Tibial nerve (tissue), 4 donors: ENCODE measurements at regions not wholly inside any gene's neighbourhood (a gene's known extent, or its start where the extent isn't known, plus 50 kb on each side); places are given as distances from the start of the nearest gene placed in this dataset.
"Not testable (repeated sequence)": the region's sequence is repeated elsewhere in the genome, so short reads cannot be mapped to it uniquely, and the experiment has no call there.

Source experiments
- DNase-seq, 2 donors: peaks; one replicate each; pipeline ENCODE4 v3.0.0-alpha.2; 2019; ENCODE audit warnings: low spot score in 2 of 2
- H3K27ac ChIP-seq, 4 donors: fragments of 200-600 bp; sonication (generic) in 3 of 4; one replicate each; pipeline ENCODE4 v1.5.1; 2017 to 2019; ENCODE audit warnings: mild to moderate bottlenecking in 1 of 4
- H3K27me3 ChIP-seq, 2 donors: fragments of 200-600 bp; sonication (generic) in 1 of 2; one replicate each; pipeline versions ENCODE4 v1.5.1 to v1.6.0; 2017 to 2019
- H3K36me3 ChIP-seq, 3 donors: fragments of 200-600 bp; sonication (generic); one replicate each; pipeline ENCODE4 v1.5.1; 2018 to 2019
- H3K4me1 ChIP-seq, 4 donors: fragments of 200-600 bp; sonication (generic) in 3 of 4; one replicate each; pipeline ENCODE4 v1.5.1; 2017 to 2019
- H3K4me3 ChIP-seq, 4 donors: fragments of 200-600 bp; sonication (generic) in 3 of 4; one replicate each; pipeline ENCODE4 v1.5.1; 2017 to 2019; ENCODE audit warnings: mild to moderate bottlenecking in 1 of 4, moderate library complexity in 1 of 4
- H3K9me3 ChIP-seq, 4 donors: fragments of 200-600 bp; sonication (generic) in 3 of 4; one replicate each; pipeline ENCODE4 v1.5.1; 2017 to 2019
- EP300 ChIP-seq, 2 donors: sonication (generic); formaldehyde crosslinking; IDR thresholded peaks; one replicate each; pipeline ENCODE4 v1.6.1; 2017; ENCODE audit warnings: antibody characterized with exemption in 2 of 2, mild to moderate bottlenecking in 1 of 2
- POLR2A ChIP-seq, 2 donors: fragments of 450-650 bp; IDR thresholded peaks; one replicate each; pipeline ENCODE4 v1.6.1; 2017; ENCODE audit warnings: antibody characterized with exemption in 2 of 2, mild to moderate bottlenecking in 2 of 2, moderate library complexity in 2 of 2
- WGBS, 2 donors: methylation state at CpG; one replicate each; pipeline ENCODE4 v1.1.5; 2018; 5-methylcytosine and 5-hydroxymethylcytosine counted together
- TF ChIP-seq, protein P1 (sequence below), 5 experiments: fragments of 200-600 bp in 3 of 5; fragments of 450-650 bp in 2 of 5; sonication (generic) in 3 of 5; IDR thresholded peaks; one replicate each; pipeline ENCODE4 v1.5.1; 2016 to 2019; ENCODE audit warnings: antibody characterized with exemption in 5 of 5, mild to moderate bottlenecking in 3 of 5, moderate library complexity in 2 of 5

DNA sequence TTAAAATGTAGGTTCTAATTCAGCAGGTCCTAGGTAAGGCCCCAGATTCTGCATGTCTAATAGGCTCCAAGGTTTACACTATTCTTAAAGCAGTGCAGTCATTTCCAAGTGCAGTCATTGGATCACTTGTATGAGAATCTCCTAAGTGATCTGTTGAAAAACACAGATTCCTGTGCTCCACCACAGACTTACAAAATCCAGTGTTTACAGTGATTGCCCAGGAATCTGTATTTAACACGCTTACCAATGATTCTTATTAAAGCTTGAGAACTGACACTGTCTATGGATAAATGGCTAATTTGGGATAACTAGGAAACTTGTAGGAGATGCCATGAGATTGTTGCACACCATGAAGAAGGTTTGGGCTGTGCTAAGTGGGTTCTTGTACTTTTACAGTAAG lies 104.6 kb upstream of the PLEKHG1 start:
- Histone ChIP-seq H3K27ac (no peak overlapping the region), H3K4me1 (no peaks in the 10 kb centered on the region), H3K36me3 (no peaks in the 10 kb centered on the region), H3K27me3 (no peaks in the 10 kb centered on the region), H3K9me3 (no peaks in the 10 kb centered on the region), H3K4me3 (no peak overlapping the region)
- TF ChIP-seq POLR2A (IDR thresholded peaks at IDR 0.05) (no peak), EP300 (IDR thresholded peaks at IDR 0.05) (no peak)
- TF ChIP-seq, protein P1, sequence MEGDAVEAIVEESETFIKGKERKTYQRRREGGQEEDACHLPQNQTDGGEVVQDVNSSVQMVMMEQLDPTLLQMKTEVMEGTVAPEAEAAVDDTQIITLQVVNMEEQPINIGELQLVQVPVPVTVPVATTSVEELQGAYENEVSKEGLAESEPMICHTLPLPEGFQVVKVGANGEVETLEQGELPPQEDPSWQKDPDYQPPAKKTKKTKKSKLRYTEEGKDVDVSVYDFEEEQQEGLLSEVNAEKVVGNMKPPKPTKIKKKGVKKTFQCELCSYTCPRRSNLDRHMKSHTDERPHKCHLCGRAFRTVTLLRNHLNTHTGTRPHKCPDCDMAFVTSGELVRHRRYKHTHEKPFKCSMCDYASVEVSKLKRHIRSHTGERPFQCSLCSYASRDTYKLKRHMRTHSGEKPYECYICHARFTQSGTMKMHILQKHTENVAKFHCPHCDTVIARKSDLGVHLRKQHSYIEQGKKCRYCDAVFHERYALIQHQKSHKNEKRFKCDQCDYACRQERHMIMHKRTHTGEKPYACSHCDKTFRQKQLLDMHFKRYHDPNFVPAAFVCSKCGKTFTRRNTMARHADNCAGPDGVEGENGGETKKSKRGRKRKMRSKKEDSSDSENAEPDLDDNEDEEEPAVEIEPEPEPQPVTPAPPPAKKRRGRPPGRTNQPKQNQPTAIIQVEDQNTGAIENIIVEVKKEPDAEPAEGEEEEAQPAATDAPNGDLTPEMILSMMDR (IDR thresholded peaks at IDR 0.05), result no peak
- WGBS, 2 donors, result 92 to 95% methylated on average over 1 of the region's 1 CpG
- no peak for DNase-seq

DNA sequence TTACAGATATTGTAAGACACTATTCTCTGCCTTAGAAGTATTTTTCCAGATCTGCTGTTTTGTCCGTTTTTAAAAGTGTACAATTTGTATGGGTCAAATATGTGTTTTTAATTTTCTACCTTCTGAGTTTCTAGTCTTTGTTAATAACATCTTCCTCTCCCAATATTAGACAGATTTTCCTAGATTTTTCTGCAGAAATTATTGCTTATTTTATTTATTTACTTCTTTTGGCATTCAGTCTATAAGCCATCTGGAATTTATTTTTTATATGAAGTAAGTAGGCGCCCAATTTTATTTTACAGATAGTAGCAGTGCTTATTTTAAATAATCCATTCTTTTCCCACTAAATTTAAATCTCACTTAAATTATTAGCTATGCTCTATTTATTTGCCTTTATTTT lies 103.1 kb upstream of the PLEKHG1 start:
- no peaks in the 10 kb centered on the region for H3K4me1 ChIP-seq
- H3K27me3 ChIP-seq, result no peaks in the 10 kb centered on the region
- no peaks in the 10 kb centered on the region for H3K9me3 ChIP-seq
- 70 to 72% methylated on average over 2 of the region's 2 CpGs for WGBS, 2 donors
- no peaks in the 10 kb centered on the region for H3K36me3 ChIP-seq
- TF ChIP-seq POLR2A (IDR thresholded peaks at IDR 0.05) (no peak), EP300 (IDR thresholded peaks at IDR 0.05) (no peak)
- TF ChIP-seq, protein P1 (IDR thresholded peaks at IDR 0.05), result no peak
- no peak overlapping the region for H3K27ac ChIP-seq
- DNase-seq, result no peak
- H3K4me3 ChIP-seq, result no peak overlapping the region

DNA sequence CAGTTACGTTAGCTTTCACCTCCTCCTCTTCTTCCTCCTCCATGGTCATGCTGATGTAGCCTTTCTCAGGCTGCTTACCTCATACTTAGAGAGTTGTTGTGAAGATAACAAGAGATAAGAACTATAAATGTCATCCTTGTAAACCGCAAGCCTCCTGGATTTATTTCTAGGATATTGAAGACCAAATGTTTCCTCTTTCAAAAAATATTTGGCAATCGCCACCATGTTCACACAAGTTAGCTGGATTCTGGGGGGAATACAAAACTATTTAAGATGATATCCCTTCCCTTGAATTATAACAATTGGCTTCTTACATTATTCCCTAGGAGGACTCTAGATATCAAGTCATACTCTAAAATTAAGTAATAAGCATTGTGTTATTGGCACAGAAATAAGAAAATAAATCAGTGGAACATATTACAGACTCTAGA lies 99.8 kb upstream of the PLEKHG1 start:
- TF ChIP-seq, protein P1 (IDR thresholded peaks at IDR 0.05), result no peak
- TF ChIP-seq POLR2A (IDR thresholded peaks at IDR 0.05) (no peak), EP300 (IDR thresholded peaks at IDR 0.05) (no peak)
- no peak overlapping the region for H3K27ac ChIP-seq
- 77 to 79% methylated on average over 3 of the region's 3 CpGs for WGBS, 2 donors
- no peaks in the 10 kb centered on the region for H3K4me1 ChIP-seq
- no peak overlapping the region for H3K4me3 ChIP-seq
- DNase-seq, result no peak
- no peaks in the 10 kb centered on the region for H3K36me3 ChIP-seq
- H3K27me3 ChIP-seq, result no peaks in the 10 kb centered on the region
- H3K9me3 ChIP-seq, result no peaks in the 10 kb centered on the region

DNA sequence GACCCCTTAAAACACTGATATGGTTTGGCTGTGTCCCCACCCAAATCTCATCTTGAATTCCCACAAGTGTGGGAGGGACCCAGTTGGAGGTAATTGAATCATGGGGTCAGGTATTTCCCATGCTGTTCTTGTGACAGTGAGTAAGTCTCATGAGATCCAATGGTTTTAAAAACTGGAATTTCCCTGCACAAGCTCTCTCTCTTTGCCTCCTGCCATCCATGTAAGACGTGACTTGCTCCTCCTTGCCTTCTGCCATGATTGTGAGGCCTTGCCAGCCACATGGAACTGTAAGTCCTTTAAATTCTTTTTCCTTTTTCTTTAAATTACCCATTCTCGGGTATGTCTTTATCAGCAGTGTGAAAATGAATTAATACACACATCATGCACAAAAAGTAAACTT lies 99.1 kb upstream of the PLEKHG1 start:
- not testable (repeated sequence) for H3K4me1 ChIP-seq, DNase-seq, H3K36me3 ChIP-seq, H3K27me3 ChIP-seq, H3K27ac ChIP-seq, H3K9me3 ChIP-seq, H3K4me3 ChIP-seq
- 48 to 85% methylated on average over 2 of the region's 2 CpGs for WGBS, 2 donors

DNA sequence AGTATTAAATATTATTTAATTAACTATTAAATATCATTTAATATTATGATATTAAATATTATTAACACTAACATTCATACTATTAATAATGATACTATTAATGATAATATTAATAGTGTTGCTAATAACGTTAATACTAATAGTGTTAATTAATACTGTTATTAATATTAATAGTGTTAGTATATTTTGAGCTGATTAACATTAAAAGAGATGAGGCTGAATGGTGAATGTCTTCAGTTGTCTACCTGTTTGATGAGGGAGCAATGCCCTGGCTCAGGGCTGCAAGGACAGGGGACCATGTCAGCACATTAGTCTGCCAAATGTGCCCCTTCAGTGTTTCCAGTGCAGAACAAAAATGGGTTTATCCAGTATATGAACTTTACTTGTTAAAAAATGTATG lies 96.6 kb upstream of the PLEKHG1 start:
- no peaks in the 10 kb centered on the region for H3K4me1 ChIP-seq
- TF ChIP-seq EP300 (IDR thresholded peaks at IDR 0.05), result no peak
- TF ChIP-seq, protein P1 (IDR thresholded peaks at IDR 0.05), result no peak
- no peak for TF ChIP-seq POLR2A (IDR thresholded peaks at IDR 0.05)
- no peaks in the 10 kb centered on the region for H3K36me3 ChIP-seq
- WGBS, 2 donors, result 92 to 95% methylated on average over 1 of the region's 1 CpG
- no peak for DNase-seq
- H3K27ac ChIP-seq, result no peak overlapping the region
- no peaks in the 10 kb centered on the region for H3K27me3 ChIP-seq
- no peak overlapping the region for H3K4me3 ChIP-seq
- H3K9me3 ChIP-seq, result no peaks in the 10 kb centered on the region
